DOHH2 (cell line): ENCODE measurements at regions not wholly inside any gene's neighbourhood (a gene's known extent, or its start where the extent isn't known, plus 50 kb on each side); places are given as distances from the start of the nearest gene placed in this dataset.

Experiments used
- CTCF ChIP-seq: fragments of 200-600 bp; sonication (generic); IDR thresholded peaks from one replicate; pipeline ENCODE4 v1.5.1; 2014; ENCODE audit warnings: antibody characterized with exemption, mild to moderate bottlenecking, low read depth, low read length; ENCODE audit not compliant: poor library complexity, severe bottlenecking
- EZH2phosphoT487 ChIP-seq: fragments of 200-600 bp; sonication (generic); IDR thresholded peaks from 2 replicates; pipeline ENCODE4 v1.6.1; 2017; ENCODE audit warnings: borderline replicate concordance, mild to moderate bottlenecking, antibody characterized with exemption, low read length, moderate library complexity, mixed read lengths

GRCh38 chr18:35842536-35842935 is 129.9 kb upstream of the RMP24 start:
- TF ChIP-seq CTCF: no peak
- TF ChIP-seq EZH2phosphoT487: no peak
